Dermis microvascular lymphatic vessel endothelial cell (primary cell): ENCODE measurements at regions not wholly inside any gene's neighbourhood (a gene's known extent, or its start where the extent isn't known, plus 50 kb on each side); places are given as distances from the start of the nearest gene placed in this dataset.
"Not testable (repeated sequence)": the region's sequence is repeated elsewhere in the genome, so short reads cannot be mapped to it uniquely, and the experiment has no call there.

Source experiments
- DNase-seq, 2 donors: peaks; one replicate each; pipeline versions ENCODE4 v3.0.0 to v3.0.0-alpha.2; 2010; ENCODE audit warnings: low read depth in 2 of 2

DNA sequence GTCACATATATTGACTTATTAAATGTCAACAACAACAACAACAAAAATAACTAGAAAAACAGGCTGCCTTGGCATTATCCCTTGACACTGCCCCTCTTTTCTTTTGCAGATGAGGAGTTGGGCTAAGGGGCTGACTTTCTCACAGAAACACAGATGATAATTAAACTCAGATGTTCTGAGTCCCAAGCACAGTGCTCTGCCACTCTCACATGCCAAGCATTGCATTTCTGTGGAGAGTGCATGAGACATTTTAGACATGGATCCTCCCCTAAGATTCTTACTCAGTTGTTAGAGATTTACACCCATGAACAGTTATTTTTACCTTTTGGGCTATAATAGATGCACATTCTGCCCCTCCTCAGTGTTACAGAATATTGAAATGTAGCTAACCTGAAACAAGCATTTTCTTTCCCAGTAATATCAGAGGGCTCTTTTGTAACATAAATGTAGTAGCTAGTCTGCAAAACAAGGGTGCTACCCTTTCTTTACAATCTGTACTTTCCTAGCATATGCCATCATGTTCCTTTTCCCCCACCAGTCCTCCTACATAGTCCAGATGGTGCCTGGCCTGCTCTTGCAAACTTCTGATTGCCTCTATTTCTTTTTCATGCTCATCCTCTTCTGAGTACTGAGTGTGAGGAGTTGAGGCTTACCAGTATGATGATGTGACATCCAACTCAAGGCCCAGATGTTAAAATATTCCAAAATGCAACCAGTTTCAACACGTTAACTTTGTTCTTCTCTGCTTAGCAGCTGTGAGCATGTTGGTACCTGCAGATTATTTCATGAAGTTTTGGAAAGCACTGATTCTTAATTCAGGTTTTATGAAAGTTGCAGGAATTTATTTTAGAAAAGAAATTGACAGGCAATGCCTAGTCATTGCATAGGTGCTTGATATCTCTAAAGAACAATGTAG is 125.0 kb upstream of the ATP2B1 start:
- DNase-seq: no peak

DNA sequence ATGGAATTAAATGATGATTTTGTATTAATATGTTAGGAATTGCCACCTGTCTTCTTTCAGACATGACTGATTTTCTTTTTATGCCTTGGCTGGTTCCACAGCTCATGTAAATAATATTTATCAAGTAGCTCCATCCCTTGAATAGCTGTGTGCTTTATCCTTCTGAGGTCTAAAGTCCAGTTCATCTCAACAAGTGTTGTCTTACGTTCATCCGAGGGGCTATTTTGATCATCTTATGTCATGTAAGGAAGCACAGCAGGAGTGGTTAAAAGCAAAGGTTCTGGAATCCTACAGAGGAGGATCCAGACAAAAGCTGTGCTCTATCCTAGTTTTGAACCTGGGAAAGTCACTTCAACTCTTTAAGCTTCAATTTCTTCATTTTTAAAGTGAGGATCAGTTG is 123.7 kb upstream of the ATP2B1 start:
- no peak for DNase-seq

DNA sequence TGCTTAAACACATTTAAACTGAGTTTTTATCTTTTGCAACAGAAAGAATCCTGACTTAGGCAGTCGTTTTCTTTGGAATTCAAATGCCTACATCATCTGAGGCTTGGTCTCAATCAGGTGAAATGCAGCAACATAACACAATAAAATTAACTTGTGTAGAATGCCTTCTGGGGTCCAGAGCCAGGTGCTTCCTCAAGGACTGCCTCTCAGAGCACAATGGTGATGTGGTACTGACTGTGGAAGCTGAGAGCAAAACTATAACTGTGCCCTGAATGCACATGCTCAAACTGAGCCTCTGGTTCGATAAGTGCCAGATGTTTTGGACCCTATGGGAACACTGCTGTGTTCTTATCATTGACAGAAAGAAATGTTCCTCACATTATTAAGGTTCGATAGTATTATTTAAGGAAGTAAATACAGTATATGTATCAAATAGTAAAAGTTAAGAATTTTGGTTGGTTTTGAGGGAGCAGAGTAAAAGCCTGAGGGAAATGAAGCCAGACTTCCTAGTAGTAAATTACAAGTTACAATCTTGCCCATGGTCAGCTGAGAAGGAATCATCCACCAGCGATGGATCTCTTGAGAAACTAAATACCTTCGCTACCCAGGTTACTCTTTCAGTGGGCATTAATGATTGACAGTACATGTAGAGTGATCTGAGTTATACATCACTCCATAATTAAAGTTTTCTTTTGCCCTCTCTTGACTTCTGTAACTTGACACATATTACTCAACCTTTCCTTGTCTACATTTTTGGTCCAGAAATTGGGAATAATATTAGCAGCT is 122.9 kb upstream of the ATP2B1 start:
- peak in 1 of 2 donors; percentile 6 for DNase-seq

DNA sequence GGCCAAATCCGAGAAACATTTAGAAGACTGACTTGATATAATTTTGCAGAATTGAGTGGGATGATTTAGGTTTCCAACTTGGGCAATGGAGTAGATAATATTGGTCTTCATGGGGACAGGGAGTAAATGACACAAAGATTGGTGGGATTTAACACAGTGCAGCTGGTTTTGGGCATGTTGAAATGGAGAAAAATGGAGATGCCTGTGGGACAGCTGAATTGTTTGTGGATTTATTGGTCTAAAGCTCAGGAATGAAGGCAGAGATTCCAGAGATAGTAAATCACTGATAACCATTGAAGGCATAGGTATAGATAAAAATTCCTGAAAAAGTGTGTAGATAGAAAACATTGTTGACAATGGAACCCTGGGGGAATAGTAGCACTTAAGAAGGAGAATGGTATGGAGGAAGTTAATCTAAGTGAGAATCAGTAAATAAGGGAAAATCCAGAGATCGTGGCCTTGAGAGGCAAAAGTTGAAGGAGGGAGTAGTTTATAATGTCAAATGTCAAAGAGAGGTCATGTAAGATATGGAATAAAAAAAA is 120.9 kb upstream of the ATP2B1 start:
- DNase-seq: no peak

DNA sequence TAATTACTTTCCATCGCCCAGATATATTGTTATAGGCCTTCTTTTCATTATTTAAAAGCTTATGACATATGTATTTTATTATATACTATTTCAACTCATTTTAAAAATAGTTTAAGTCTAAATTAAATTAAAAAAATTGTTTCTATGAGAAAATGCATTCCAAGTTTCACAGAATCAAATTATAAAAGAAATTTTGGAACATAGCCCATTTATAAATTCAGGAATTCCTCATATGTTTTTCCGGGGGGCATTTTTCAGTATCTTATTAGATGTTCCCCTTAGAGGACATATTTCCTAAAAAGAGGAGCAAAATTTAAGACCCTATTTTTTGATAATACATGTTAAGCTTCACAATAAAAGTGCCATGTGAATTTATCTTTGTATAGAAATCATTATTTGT is 119.9 kb upstream of the ATP2B1 start:
- no peak for DNase-seq

DNA sequence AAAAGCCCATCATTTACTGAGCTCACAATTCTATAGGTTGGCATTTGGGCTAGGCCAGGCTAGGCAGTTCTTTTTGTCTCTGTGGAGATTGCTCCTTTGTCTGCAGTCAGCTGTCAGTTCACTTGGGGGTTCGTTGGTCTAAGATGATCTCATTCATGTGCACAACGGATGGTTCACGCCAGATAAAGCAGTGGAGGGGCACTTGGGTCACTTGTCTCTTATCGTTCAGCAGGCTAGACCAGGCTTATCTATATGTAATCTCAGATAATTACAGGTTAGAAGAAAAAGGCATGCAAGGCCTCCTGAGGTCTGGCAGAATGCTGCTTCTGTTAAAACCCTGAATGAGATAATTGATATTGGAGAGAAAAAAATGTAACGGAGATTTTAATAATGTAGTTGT is 119.0 kb upstream of the ATP2B1 start:
- DNase-seq: no peak

DNA sequence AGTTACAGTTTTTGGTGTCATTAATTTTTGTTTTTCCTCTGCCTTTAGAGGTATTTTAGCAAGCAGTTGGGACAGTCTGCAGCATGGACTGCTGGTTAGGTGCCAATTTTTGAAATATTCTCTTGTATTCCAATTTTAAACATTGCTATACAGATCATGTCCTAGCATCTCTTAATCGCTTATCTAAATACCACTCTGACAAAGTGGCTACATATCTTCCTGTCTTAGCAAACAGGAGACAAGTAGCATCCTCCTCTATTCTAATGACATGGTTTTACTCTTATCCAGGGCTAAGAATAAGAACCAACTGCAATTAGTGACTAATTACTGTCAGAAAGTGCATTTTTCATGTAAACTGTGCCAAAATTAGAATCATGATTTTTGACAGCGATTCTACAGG is 117.8 kb upstream of the ATP2B1 start:
- no peak for DNase-seq

DNA sequence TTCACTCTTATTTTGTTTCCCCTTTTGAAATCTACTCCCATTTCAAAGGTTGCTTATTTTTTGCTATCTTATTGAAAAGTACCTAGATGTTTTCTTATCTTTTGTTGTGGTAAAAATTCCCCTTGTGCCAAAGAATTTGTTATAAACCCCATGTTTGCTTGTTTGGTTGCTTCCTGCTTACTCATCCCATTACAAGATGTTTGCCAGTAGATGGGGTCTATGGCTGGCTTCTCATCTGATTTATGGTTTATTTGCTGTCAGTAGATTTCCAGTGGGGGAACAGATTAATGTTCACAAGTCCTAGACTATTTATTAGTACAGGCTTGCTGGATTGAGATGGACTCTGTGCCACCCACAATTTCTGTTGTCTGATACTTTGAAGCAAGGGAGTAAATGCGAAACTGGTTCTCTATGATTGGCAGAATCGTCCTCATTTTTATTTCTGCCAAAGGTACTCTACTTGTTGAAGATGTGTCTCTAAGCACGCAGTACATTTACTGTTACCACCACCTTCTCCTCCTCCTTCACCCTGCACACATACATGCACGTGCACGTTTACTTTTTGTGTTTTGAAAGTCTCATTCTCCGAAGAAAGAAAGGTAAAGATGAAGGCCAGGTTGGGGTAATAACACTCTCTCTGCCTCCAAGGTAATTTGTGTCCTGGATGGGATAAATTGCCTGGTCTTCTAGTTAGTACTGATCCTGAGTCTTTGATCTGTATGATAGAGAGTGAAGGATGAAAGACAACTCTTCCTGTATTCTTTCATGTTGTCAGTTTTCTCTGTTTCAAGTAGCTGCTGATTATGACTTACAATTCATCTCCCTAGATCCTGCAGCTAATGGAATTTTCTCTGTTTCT is 117.2 kb upstream of the ATP2B1 start:
- DNase-seq: peak in 1 of 2 donors; percentile 64

DNA sequence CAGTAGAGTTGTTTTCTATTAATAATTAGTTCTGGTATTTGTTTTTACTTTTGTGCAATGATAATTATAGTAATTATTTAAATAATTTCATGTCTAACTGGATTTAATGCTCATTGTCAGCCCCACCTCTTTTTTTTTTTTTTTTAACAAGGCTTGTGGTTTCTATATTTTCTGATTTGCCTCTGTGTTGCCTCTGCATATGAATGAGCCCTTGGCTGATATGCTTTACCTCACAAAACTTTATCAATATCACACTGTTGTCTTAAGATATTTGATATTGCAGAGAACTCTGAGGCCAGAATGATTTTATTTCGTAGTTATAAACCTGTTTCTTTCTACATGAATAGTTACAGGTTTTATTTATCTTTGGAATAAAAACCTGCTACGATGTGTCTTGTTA is 116.2 kb upstream of the ATP2B1 start:
- no peak for DNase-seq

DNA sequence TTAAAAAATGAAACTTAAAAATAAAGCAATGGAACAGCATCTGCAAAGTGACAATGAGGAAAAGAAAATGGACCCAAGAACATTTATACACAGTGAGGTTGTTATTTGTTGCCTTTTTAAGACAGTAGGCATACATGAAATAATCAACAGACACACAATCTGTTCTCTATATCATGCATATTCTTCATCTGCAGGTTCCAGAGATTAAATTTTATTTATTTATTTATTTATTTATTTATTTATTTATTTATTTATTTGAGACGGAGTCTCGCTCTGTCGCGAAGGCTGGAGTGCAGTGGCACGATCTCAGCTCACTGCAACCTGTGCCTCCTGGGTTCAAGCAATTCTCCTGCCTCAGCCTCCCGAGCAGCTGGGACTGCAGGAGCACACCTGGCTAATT is 114.4 kb upstream of the ATP2B1 start:
- DNase-seq: not testable (repeated sequence)

DNA sequence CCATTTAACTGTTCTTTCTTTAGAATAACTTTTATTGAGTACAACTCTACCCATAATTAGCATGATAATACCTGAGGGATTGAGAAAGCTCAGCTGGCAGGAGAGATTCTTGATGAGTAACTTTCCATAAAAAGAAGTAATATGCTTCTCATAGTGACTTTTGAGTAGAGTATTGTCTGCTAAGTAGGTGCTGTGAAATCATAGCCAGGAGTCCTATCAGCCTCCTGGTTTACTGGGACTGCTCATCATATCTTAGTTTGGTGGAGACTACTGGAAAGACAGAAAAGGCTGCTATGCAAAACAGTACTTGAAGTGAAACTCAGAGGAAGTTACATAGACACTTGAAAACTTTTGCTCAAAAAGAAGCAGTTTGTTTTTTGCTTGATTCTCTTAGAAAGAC is 113.3 kb upstream of the ATP2B1 start:
- no peak for DNase-seq

DNA sequence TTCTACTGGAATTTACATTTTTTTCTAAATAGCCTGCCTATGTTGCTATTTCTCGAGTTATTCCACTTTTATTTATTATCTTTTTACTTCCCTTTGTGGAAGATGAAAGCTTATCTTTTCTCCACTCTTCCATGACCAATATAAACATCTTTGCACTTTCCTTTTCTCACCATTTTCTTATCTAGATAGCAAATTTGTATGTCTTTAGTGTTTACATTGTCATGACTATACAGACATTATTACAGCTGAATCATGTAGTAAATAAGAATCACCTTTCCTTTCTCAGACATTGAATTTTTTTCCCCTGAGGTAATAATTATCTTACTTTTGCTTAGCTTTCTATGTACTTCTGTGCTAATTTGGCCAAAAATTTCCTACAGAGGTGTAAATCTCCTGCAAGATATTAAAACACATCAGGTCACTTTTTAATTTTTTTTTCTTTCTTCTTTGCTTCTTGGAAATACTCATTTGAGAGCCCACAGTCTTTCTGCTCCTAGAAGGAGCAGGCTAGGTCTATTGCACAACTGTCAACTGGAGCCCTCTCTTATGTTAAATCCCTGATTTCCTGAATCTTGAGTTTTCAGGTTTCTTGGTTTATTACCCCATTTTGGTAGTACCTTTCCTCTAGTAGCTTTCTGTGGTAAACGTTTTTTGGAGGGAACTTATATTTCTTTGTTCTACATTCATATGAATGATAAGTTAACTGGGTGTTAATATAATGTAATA is 109.0 kb upstream of the ATP2B1 start:
- no peak for DNase-seq

DNA sequence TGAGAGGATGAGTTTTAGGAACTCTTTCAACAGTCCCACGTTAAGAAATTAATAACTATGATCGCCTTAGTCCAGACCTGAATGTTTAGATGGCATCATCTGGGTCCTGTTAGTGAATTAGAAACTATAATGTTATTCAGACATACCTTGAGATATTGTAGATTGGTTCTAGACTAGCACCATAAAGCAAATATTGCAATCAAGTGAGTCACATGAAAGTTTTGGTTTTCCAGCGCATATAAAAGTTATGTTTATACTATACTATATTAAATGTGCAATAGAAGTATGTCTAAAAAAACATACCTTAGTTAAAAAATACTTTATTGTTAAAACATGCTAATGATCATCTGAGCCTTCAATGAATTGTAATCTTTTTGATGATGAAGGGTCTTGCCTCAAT is 106.6 kb upstream of the ATP2B1 start:
- DNase-seq: no peak

DNA sequence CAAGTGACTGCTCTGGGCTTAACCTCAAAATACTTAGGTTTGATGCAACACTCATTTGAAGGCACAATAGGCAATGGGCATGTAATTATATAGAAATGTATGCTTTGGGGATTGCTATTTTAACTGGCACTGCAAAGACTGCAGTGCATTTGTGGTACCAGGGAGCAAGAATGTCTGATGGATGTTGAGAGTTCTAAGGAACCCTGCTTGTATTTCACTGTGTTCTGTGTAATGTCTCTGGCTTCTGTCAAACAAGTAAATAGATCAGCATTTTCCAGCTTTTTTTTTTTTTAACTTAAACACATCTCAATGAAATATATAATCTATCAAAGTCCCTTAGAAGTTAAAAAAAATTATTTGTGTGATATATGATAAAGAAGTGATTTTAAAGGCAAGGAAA is 94.8 kb upstream of the ATP2B1 start:
- no peak for DNase-seq

DNA sequence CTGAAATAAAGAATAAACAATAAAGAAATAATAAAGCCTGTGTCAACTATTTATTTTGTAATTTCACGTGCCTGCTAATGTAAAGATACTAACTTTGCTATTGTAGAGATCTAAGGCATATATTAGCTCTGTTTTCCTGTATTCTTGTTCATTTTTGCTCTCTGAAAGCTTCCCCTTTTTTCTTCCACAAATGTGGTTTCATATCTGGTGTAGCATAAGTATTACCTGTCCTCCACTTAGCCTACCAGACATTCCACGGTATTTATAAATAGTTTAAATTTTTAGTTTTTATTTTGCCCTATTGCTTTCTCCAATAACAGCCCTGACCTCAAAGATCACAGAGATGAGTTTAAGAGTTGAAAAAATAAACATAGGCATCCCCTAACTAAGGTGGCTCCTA is 92.6 kb upstream of the ATP2B1 start:
- no peak for DNase-seq

DNA sequence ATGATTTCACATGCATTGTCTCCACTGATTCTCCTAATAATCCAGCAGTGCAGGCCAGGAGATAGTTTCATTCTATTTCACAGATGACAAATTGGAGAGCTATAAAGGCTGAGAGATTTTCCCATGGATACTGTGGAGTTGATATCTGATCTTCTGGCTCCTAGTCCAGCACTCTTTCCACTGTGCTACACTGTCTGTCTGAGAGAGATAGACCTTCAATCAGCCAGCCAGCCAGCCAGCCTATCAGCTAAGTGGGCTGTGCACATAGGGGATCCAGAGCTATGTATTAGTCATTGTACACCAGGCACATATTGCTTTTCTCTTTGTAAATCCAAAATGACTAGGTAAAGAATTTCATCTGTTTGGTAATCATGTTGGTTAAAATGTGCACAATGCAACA is 91.8 kb upstream of the ATP2B1 start:
- no peak for DNase-seq

DNA sequence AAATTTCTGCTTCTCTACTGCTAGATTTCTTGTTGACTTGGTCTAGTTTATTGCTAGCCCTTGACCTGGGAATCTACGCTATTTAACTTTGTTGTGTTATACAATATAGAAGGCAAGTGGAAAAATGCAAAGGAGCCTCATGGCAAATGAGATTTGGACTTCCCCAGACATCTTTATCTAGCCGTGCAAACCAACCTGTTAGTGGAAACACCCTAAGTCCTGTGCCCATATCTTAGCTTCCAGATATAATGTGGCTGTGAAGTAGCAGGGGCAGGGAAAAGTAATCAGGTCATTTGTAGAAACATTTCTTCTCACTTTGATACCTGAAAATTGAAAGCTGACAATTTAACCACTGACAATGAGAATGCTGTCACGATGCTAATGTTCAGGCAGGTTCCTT is 90.7 kb upstream of the ATP2B1 start:
- DNase-seq: no peak

DNA sequence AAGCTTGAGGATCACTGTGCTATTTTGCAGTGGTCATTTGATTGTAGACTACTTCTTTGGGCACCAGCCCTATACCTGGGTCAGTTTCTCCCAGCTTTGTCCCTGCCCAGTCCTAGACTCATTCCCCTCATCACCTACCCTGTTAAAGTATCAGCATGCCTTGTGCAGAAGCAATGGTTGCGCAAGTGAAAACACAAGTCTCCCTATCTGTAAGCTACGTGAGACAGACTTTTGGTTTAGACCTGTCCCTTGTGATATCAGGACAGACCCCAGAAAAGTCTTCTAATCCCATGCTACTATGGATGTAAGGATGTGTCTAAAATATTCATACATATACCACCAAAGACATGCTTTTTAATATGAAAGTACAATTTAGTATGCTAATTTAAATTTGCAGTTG is 88.8 kb upstream of the ATP2B1 start:
- no peak for DNase-seq

DNA sequence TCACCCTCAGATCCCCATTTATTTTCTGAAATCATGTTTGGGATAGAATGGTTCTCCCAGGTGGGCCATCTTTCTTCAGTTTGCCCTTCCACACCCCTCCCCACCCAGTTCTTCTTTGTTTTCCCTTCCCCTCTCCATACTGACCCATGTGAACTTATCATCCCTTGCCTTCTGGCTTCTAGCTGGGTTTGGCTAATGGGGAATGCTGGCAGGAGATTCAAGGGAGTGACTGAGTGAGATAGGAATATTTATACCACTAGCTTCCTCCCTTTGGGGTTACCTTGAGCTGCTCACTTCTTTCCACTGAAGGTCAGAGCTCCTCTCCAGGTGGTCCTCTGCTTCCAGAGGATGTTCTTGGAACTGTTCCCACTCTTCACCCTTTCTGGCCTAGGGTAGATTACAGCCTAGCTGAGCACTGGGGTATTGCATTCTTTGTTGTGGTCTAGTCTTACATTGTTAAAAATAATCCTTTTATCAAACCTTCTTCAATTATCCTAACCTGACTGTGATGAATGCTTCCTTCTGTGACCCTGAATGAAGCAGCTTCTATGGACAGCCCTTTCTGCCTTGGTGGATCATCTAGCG is 88.3 kb upstream of the ATP2B1 start:
- no peak for DNase-seq

DNA sequence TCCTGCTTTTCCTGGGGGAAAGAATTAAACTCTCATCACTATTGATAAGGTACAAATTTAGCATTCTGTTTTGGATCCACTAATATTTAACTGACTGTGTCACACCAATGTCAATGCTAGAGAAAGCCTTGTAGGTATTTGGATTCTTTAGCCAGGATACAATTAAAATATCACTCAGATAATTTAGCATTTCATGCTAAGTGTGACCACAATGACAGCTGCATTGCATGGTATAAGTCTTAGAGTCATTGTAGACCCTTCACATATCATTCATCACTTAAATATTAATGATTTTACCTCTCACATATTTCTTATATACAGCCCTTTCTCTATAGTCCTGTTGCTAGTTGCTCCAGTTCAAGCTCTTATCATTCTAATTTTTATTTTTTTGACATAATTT is 85.3 kb upstream of the ATP2B1 start:
- no peak for DNase-seq

DNA sequence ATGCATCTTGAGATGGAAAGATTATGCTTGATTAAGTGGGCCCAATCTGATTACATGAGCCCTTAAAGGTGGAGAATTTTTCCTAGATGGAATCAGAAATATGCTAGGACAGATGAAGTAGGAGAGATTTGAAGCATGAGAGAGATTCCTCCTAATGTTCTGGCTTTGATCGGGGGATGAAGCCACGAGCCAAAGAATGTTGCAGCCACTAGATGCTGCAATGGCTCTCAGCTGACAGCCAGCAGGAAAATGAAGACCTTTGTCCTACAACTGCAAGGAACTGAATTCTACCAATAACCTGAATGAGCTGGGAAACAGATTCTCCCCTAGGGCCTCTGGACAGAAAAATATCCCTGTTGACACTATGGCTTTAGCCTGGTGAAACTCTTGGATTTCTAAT is 82.6 kb upstream of the ATP2B1 start:
- DNase-seq: no peak
